SK-N-SH (cell line): ENCODE measurements at regions not wholly inside any gene's neighbourhood (a gene's known extent, or its start where the extent isn't known, plus 50 kb on each side); places are given as distances from the start of the nearest gene placed in this dataset.

Source experiments
- CTCF ChIA-PET: fragments of 300-600, 350-600 bp; formaldehyde crosslinking; extraction: SDS; loops from one replicate; lab custom pipeline; 2021; lab: Yijun Ruan, JAX
- POLR2A ChIA-PET: fragments of 350-600 bp; sonication (Branson Sonifier 250); formaldehyde crosslinking; extraction: SDS; loops from one replicate; lab custom pipeline; 2020; ENCODE audit warnings: antibody characterized with exemption, inconsistent platforms; lab: Yijun Ruan, JAX
- DNase-seq: peaks from one replicate; pipeline ENCODE4 v3.0.0; 2012
- H2AFZ ChIP-seq: fragments of 200-600 bp; sonication (generic); 2 replicates; pipeline ENCODE4 v1.8.1; 2016; ENCODE audit warnings: antibody characterized with exemption, mild to moderate bottlenecking, low read depth
- H3F3A ChIP-seq: fragments of 200-600 bp; sonication (generic); replicated peaks from 2 replicates; pipeline ENCODE3; 2016; ENCODE audit warnings: antibody characterized with exemption, mild to moderate bottlenecking; ENCODE audit not compliant: insufficient read depth
- H3K27ac ChIP-seq, 2 experiments: fragments of 200-500 bp in 1 of 2; fragments of 200-600 bp in 1 of 2; sonication (Bioruptor generic) in 1 of 2; sonication (generic), shearing (Covaris generic) in 1 of 2; 2 replicates each; pipeline versions ENCODE4 v1.5.1 to v1.6.1; 2014 to 2016; ENCODE audit warnings: low read depth in 2 of 2, inconsistent platforms in 1 of 2, low read length in 1 of 2, mild to moderate bottlenecking in 1 of 2, mixed read lengths in 1 of 2
- H3K27me3 ChIP-seq: fragments of 200-600 bp; sonication (generic), shearing (Covaris generic); 2 replicates; pipeline ENCODE4 v1.6.1; 2016; ENCODE audit warnings: mixed run types; ENCODE audit not compliant: insufficient read depth
- H3K36me3 ChIP-seq, 2 experiments: fragments of 200-500 bp in 1 of 2; fragments of 200-600 bp in 1 of 2; sonication (Bioruptor generic) in 1 of 2; sonication (generic) in 1 of 2; replicated peaks in 1 of 2; 2 replicates each; pipeline versions ENCODE3 to v1.5.1; 2014 to 2016; ENCODE audit warnings: low read length in 1 of 2, mild to moderate bottlenecking in 1 of 2; ENCODE audit not compliant: insufficient read depth in 2 of 2, control insufficient read depth in 1 of 2
- H3K4me1 ChIP-seq, 2 experiments: fragments of 200-500 bp in 1 of 2; fragments of 200-600 bp in 1 of 2; sonication (Bioruptor generic) in 1 of 2; sonication (generic), shearing (Covaris generic) in 1 of 2; 2 replicates each; pipeline versions ENCODE4 v1.5.1 to v1.6.1; 2014 to 2016; ENCODE audit warnings: low read depth in 1 of 2, low read length in 1 of 2, mixed run types in 1 of 2; ENCODE audit not compliant: insufficient read depth in 2 of 2, control insufficient read depth in 1 of 2
- H3K4me2 ChIP-seq: fragments of 200-600 bp; sonication (generic), shearing (Covaris generic); 2 replicates; pipeline ENCODE4 v1.6.1; 2017; ENCODE audit warnings: mixed run types
- H3K4me3 ChIP-seq, 2 experiments: fragments of 200-500 bp in 1 of 2; fragments of 200-600 bp in 1 of 2; sonication (Bioruptor generic) in 1 of 2; sonication (generic), shearing (Covaris generic) in 1 of 2; 2 replicates each; pipeline versions ENCODE4 v1.5.1 to v1.8.1; 2014 to 2016; ENCODE audit warnings: low read depth in 2 of 2, inconsistent platforms in 1 of 2, low read length in 1 of 2, mild to moderate bottlenecking in 1 of 2, mixed read lengths in 1 of 2, moderate library complexity in 1 of 2
- H3K79me2 ChIP-seq: fragments of 200-600 bp; sonication (generic); 2 replicates; pipeline ENCODE4 v1.8.1; 2017; ENCODE audit warnings: mild to moderate bottlenecking; ENCODE audit not compliant: insufficient read depth
- H3K9ac ChIP-seq: fragments of 200-600 bp; sonication (generic); 2 replicates; pipeline ENCODE4 v1.6.1; 2017; ENCODE audit warnings: mixed run types
- H3K9me2 ChIP-seq: fragments of 200-600 bp; sonication (generic); 2 replicates; pipeline ENCODE4 v1.6.1; 2017; ENCODE audit warnings: mixed run types
- H3K9me3 ChIP-seq: fragments of 200-600 bp; sonication (generic); 2 replicates; pipeline ENCODE4 v1.6.1; 2017; ENCODE audit warnings: mixed run types, mild to moderate bottlenecking, moderate library complexity
- H4K20me1 ChIP-seq: fragments of 200-600 bp; sonication (generic); 2 replicates; pipeline ENCODE4 v1.6.1; 2017; ENCODE audit warnings: mild to moderate bottlenecking, mixed run types; ENCODE audit not compliant: insufficient read depth
- CHD2 ChIP-seq: fragments of 150-350 bp; IDR thresholded peaks from 2 replicates; pipeline ENCODE4 v1.6.1; 2018; ENCODE audit warnings: low read length; ENCODE audit not compliant: partially characterized antibody
- ELF1 ChIP-seq: IDR thresholded peaks from 2 replicates; pipeline ENCODE4 v1.4.0; 2012
- EP300 ChIP-seq, 2 experiments: IDR thresholded peaks; 2 replicates each; pipeline versions ENCODE4 v1.4.0 to v1.6.1; 2012; ENCODE audit warnings: borderline replicate concordance in 1 of 2, low read depth in 1 of 2, low read length in 1 of 2
- GABPA ChIP-seq: IDR thresholded peaks from 2 replicates; pipeline ENCODE4 v1.4.0; 2012; ENCODE audit warnings: low read depth, mild to moderate bottlenecking
- GATA2 ChIP-seq: sonication (generic); formaldehyde crosslinking; IDR thresholded peaks from 2 replicates; pipeline ENCODE4 v1.5.0; 2020; ENCODE audit warnings: mild to moderate bottlenecking, missing genetic modification reagents
- MAX ChIP-seq: IDR thresholded peaks from 2 replicates; pipeline ENCODE4 v1.4.0; 2012; ENCODE audit warnings: low read depth
- MXI1 ChIP-seq: IDR thresholded peaks from 2 replicates; pipeline ENCODE4 v1.6.1; 2012; ENCODE audit warnings: mild to moderate bottlenecking, low read depth, low read length, improper control_type of control experiment
- POLR2AphosphoS5 ChIP-seq: IDR thresholded peaks from 2 replicates; pipeline ENCODE4 v1.6.1; 2012; ENCODE audit warnings: low read depth, low read length
- RAD21 ChIP-seq: IDR thresholded peaks from 2 replicates; pipeline ENCODE4 v1.6.1; 2012; ENCODE audit warnings: mild to moderate bottlenecking, low read length
- REST ChIP-seq: IDR thresholded peaks from 2 replicates; pipeline ENCODE4 v1.6.1; 2012; ENCODE audit warnings: mild to moderate bottlenecking, low read depth, low read length, moderate library complexity
- RFX5 ChIP-seq: IDR thresholded peaks from 2 replicates; pipeline ENCODE4 v1.6.1; 2012; ENCODE audit warnings: mild to moderate bottlenecking, improper control_type of control experiment, low read length
- SMC3 ChIP-seq: IDR thresholded peaks from 2 replicates; pipeline ENCODE4 v1.6.1; 2012; ENCODE audit warnings: low read depth, low read length, improper control_type of control experiment
- TCF12 ChIP-seq: IDR thresholded peaks from 2 replicates; pipeline ENCODE4 v1.4.0; 2012
- USF1 ChIP-seq: IDR thresholded peaks from 2 replicates; pipeline ENCODE4 v1.4.0; 2012; ENCODE audit warnings: low read depth, borderline replicate concordance
- USF2 ChIP-seq: fragments of 150-350 bp; IDR thresholded peaks from 2 replicates; pipeline ENCODE4 v1.6.1; 2017; ENCODE audit warnings: antibody characterized with exemption, low read length, low read depth, borderline replicate concordance
- YY1 ChIP-seq: IDR thresholded peaks from 2 replicates; pipeline ENCODE4 v1.4.0; 2012; ENCODE audit warnings: low read depth, mild to moderate bottlenecking
- WGBS: methylation state at CpG from one replicate; pipeline ENCODE4 v1.1.6; 2017; ENCODE audit warnings: low lambda C conversion rate; 5-methylcytosine and 5-hydroxymethylcytosine counted together
- TF ChIP-seq, protein P1 (sequence below): IDR thresholded peaks from 2 replicates; pipeline ENCODE4; 2012

GRCh38 chr20:57792386-57793080 is 82.7 kb upstream of the PMEPA1 start (continued):
- no peak for TF ChIP-seq REST
- no peak for TF ChIP-seq MAX
- TF ChIP-seq MXI1 = no peak
- TF ChIP-seq ELF1 = no peak
- no peak for TF ChIP-seq USF1
- no peak for TF ChIP-seq SMC3
- TF ChIP-seq, protein P1, sequence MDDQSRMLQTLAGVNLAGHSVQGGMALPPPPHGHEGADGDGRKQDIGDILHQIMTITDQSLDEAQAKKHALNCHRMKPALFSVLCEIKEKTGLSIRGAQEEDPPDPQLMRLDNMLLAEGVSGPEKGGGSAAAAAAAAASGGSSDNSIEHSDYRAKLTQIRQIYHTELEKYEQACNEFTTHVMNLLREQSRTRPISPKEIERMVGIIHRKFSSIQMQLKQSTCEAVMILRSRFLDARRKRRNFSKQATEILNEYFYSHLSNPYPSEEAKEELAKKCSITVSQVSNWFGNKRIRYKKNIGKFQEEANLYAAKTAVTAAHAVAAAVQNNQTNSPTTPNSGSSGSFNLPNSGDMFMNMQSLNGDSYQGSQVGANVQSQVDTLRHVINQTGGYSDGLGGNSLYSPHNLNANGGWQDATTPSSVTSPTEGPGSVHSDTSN = no peak
- no peak for TF ChIP-seq EP300 (IDR thresholded peaks at IDR 0.05; ENCODE audit: borderline replicate concordance in 1 of 2, low read depth in 1 of 2, low read length in 1 of 2)
- TF ChIP-seq RAD21 = no peak
- no peak for TF ChIP-seq RFX5
- TF ChIP-seq GABPA = no peak

- Histone ChIP-seq H3K9me3 (no peaks in the 10 kb centered on the region), H3K27me3 (no peaks in the 10 kb centered on the region), H3K4me1 (peaks cover 0 to 2% of the 10 kb centered on the region in 2 experiments; a peak in 1 of 4 replicates), H3F3A (no peaks in the 10 kb centered on the region), H3K9me2 (no peaks in the 10 kb centered on the region), H3K27ac (no peak overlapping the region), H3K79me2 (no peaks in the 10 kb centered on the region), H4K20me1 (no peaks in the 10 kb centered on the region), H3K4me2 (no peak overlapping the region), H3K36me3 (no peaks in the 10 kb centered on the region), H3K4me3 (no peak overlapping the region), H3K9ac (no peak overlapping the region), H2AFZ (no peak overlapping the region)
- no peak for DNase-seq
- ChIA-PET CTCF (no interaction called here), POLR2A (interaction anchor here (0.8 kb wide), 1 partner anchor 12 kb away, joined by 3 read pairs; no protein-coding TSS in a partner anchor)
- WGBS = 61% methylated on average over 8 of the region's 8 CpGs
- TF ChIP-seq TCF12 = no peak
- no peak for TF ChIP-seq GABPA
- no peak for TF ChIP-seq POLR2AphosphoS5
- TF ChIP-seq CHD2 = no peak
- no peak for TF ChIP-seq USF2
- TF ChIP-seq ELF1 = no peak
- TF ChIP-seq MXI1 = no peak
- TF ChIP-seq YY1 = no peak
- no peak for TF ChIP-seq RFX5
- TF ChIP-seq REST = no peak
- no peak for TF ChIP-seq RAD21
- TF ChIP-seq GATA2 = no peak
These were observed 82.2 kb upstream of the PMEPA1 start for GRCh38 chr20:57791966-57792365.
